Pancreas (tissue), 10 donors: ENCODE measurements at regions not wholly inside any gene's neighbourhood (a gene's known extent, or its start where the extent isn't known, plus 50 kb on each side); places are given as distances from the start of the nearest gene placed in this dataset.

Experiments
- ATAC-seq, 4 donors: fragments of 200-7000 bp; cut with Tn5 transposase; one replicate each; pipeline versions ENCODE4 v1.8.0 to v1.9.1; 2020; ENCODE audit warnings: mild to moderate bottlenecking in 4 of 4, moderate library complexity in 4 of 4
- DNase-seq, 6 donors: peaks; one replicate each; pipeline ENCODE4 v3.0.0-alpha.2; 2020
- FAIRE-seq: peaks from 2 replicates; lab custom pipeline; 2012; peaks lifted over from hg19 to GRCh38; lab: Jason Lieb, UNC
- H3K27ac ChIP-seq, 4 donors: fragments of 200-600 bp; sonication (generic); 1 replicate in 3 of 4; 2 replicates in 1 of 4; pipeline versions ENCODE4 v1.5.0 to v1.8.0; 2020
- H3K27me3 ChIP-seq, 4 donors: fragments of 200-600 bp; one replicate each; pipeline ENCODE4 v1.8.0; 2021
- H3K36me3 ChIP-seq, 3 donors: fragments of 200-600 bp; sonication (generic) in 1 of 3; one replicate each; pipeline versions ENCODE4 v1.5.0 to v1.8.0; 2020 to 2021
- H3K4me1 ChIP-seq, 3 donors: fragments of 200-600 bp; one replicate each; pipeline ENCODE4 v1.8.0; 2021
- H3K4me3 ChIP-seq, 4 donors: fragments of 200-600 bp; sonication (generic) in 2 of 4; one replicate each; pipeline versions ENCODE4 v1.5.0 to v1.8.0; 2020 to 2021
- H3K9me3 ChIP-seq, 4 donors: fragments of 200-600 bp; one replicate each; pipeline ENCODE4 v1.8.0; 2021
- CTCF ChIP-seq, 4 donors: fragments of 200-600 bp; sonication (generic) in 3 of 4; IDR thresholded peaks; one replicate each; pipeline versions ENCODE4 v1.5.0 to v1.8.0; 2021; ENCODE audit warnings: antibody characterized with exemption in 4 of 4
- WGBS, 2 donors: extraction: QIAGEN DNeasy Blood & Tissue Kit; methylation state at CpG; one replicate each; pipeline ENCODE4 v1.1.7; 2013; 5-methylcytosine and 5-hydroxymethylcytosine counted together
- intact Hi-C, 3 donors: fragments of 100-400 bp; cut with DNase I; formaldehyde crosslinking; loops; one replicate each; pipeline versions ENCODE4 v1.11.1 to v1.14.2; 2022
- donor health status: healthy with polysubstance abuse.
- donor health status: DM: no; HTN: no; CAD: no; lungs with moderate emphysema.
- donor health status: DM: no; HTN: no; CAD: no.
- donor health status: control.
- donor health status: control.
- donor health status: Bipolar disorder and iron deficiency.
- donor health status: DM: yes; HTN: yes; CAD: no.
- donor health status: DM: no; HTN: no; CAD: no.
- donor health status: DM: no; HTN: no; CAD: no.
- donor health status: DM: yes; HTN: yes; CAD: no.

GRCh38 chr5:60448600-60448999 is 251.4 kb downstream of the DEPDC1B start:
- DNase-seq (no peak), ATAC-seq (no peak), FAIRE-seq (no peak)
- Histone ChIP-seq H3K4me3 (no peak overlapping the region), H3K27me3 (no peaks in the 10 kb centered on the region), H3K9me3 (no peaks in the 10 kb centered on the region), H3K27ac (no peak overlapping the region), H3K4me1 (no peaks in the 10 kb centered on the region), H3K36me3 (no peaks in the 10 kb centered on the region)
- intact Hi-C loops: no loop called here
- no peak for TF ChIP-seq CTCF (IDR thresholded peaks at IDR 0.05)
- 48 to 56% methylated on average over 2 of the region's 2 CpGs for WGBS, 2 donors

- no peaks in the 10 kb centered on the region for H3K4me1 ChIP-seq
- intact Hi-C loops: no loop called here
- DNase-seq (no peak), FAIRE-seq (no peak), ATAC-seq (no peak)
- H3K9me3 ChIP-seq: no peaks in the 10 kb centered on the region
- no peaks in the 10 kb centered on the region for H3K36me3 ChIP-seq
- TF ChIP-seq CTCF (IDR thresholded peaks at IDR 0.05): no peak
- H3K27ac ChIP-seq: no peak overlapping the region
- H3K27me3 ChIP-seq: no peaks in the 10 kb centered on the region
- no peak overlapping the region for H3K4me3 ChIP-seq
- 37 to 46% methylated on average over 5 of the region's 5 CpGs for WGBS, 2 donors
Measured at GRCh38 chr5:60447488-60447920, 252.5 kb downstream of the DEPDC1B start.

- Histone ChIP-seq H3K27me3 (no peaks in the 10 kb centered on the region), H3K36me3 (no peaks in the 10 kb centered on the region), H3K4me1 (no peaks in the 10 kb centered on the region), H3K27ac (no peak overlapping the region), H3K9me3 (no peaks in the 10 kb centered on the region), H3K4me3 (no peak overlapping the region)
- FAIRE-seq (no peak), ATAC-seq (no peak), DNase-seq (no peak)
- intact Hi-C loops: no loop called here
- 51 to 61% methylated on average over 3 of the region's 3 CpGs for WGBS, 2 donors
- TF ChIP-seq CTCF (IDR thresholded peaks at IDR 0.05): no peak
Measured at GRCh38 chr5:60446917-60447316, 253.0 kb downstream of the DEPDC1B start.

- WGBS, 2 donors: 38 to 54% methylated on average over 1 of the region's 1 CpG
- intact Hi-C loops: no loop called here
- Histone ChIP-seq H3K4me3 (no peak overlapping the region), H3K27ac (no peak overlapping the region), H3K27me3 (no peaks in the 10 kb centered on the region), H3K9me3 (no peaks in the 10 kb centered on the region), H3K4me1 (no peaks in the 10 kb centered on the region), H3K36me3 (no peaks in the 10 kb centered on the region)
- no peak for DNase-seq
- ATAC-seq: no peak
- no peak for TF ChIP-seq CTCF (IDR thresholded peaks at IDR 0.05)
- no peak for FAIRE-seq
Measured at GRCh38 chr5:60445921-60446320, 254.0 kb downstream of the DEPDC1B start.

GRCh38 chr5:60445427-60445826 is 254.5 kb downstream of the DEPDC1B start:
- H3K9me3 ChIP-seq: no peaks in the 10 kb centered on the region
- no peaks in the 10 kb centered on the region for H3K36me3 ChIP-seq
- no peak overlapping the region for H3K4me3 ChIP-seq
- ATAC-seq (no peak), DNase-seq (no peak), FAIRE-seq (no peak)
- no peaks in the 10 kb centered on the region for H3K27me3 ChIP-seq
- no peak for TF ChIP-seq CTCF (IDR thresholded peaks at IDR 0.05)
- no peak overlapping the region for H3K27ac ChIP-seq
- H3K4me1 ChIP-seq: no peaks in the 10 kb centered on the region
- intact Hi-C loops: no loop called here
